ENCODE measurements at regions not wholly inside any gene's neighbourhood (a gene's known extent, or its start where the extent isn't known, plus 50 kb on each side); places are given as distances from the start of the nearest gene placed in this dataset.

DNA sequence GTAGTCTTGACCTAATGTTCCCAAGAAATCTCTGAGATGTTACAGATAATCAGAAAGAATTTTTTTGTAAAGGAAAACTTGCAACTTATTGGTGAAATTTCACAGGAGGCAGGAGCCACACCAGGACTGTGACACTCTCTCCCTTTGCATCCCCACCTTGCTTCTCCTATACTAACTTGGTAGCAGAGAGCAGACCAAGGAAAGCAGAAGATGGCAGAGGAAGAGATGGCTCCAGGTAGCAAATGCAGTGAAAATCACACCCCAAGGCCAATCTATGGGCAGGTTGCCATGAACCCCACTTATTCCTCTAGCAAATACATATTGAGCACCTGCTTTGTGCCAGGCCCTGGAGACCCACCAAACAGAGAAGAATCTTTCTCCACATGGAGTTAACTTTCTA, 303.4 kb upstream of the C1orf174 start:
- TF ChIP-seq, protein P1, sequence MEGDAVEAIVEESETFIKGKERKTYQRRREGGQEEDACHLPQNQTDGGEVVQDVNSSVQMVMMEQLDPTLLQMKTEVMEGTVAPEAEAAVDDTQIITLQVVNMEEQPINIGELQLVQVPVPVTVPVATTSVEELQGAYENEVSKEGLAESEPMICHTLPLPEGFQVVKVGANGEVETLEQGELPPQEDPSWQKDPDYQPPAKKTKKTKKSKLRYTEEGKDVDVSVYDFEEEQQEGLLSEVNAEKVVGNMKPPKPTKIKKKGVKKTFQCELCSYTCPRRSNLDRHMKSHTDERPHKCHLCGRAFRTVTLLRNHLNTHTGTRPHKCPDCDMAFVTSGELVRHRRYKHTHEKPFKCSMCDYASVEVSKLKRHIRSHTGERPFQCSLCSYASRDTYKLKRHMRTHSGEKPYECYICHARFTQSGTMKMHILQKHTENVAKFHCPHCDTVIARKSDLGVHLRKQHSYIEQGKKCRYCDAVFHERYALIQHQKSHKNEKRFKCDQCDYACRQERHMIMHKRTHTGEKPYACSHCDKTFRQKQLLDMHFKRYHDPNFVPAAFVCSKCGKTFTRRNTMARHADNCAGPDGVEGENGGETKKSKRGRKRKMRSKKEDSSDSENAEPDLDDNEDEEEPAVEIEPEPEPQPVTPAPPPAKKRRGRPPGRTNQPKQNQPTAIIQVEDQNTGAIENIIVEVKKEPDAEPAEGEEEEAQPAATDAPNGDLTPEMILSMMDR (IDR thresholded peaks at IDR 0.05; ENCODE audit: low read depth, low read length, poor library complexity, severe bottlenecking) = no peak
- TF ChIP-seq EZH2phosphoT487 (IDR thresholded peaks at IDR 0.05; ENCODE audit: borderline replicate concordance, low read length) = no peak

Data from DOHH2 (cell line).